Panc1 (cell line): ENCODE measurements at regions not wholly inside any gene's neighbourhood (a gene's known extent, or its start where the extent isn't known, plus 50 kb on each side); places are given as distances from the start of the nearest gene placed in this dataset.

Source experiments
- POLR2AphosphoS5 ChIP-seq: IDR thresholded peaks from 2 replicates; pipeline ENCODE4 v1.6.1; 2012; ENCODE audit warnings: mild to moderate bottlenecking, low read depth, low read length, moderate library complexity
- TCF7L2 ChIP-seq: IDR thresholded peaks from 2 replicates; pipeline ENCODE4 v1.6.1; 2011; ENCODE audit warnings: mild to moderate bottlenecking, low read depth, low read length, inconsistent platforms
- TF ChIP-seq, protein P1 (sequence below): fragments of 450-650 bp; IDR thresholded peaks from 2 replicates; pipeline ENCODE4 v1.5.1; 2017; ENCODE audit warnings: mild to moderate bottlenecking

DNA sequence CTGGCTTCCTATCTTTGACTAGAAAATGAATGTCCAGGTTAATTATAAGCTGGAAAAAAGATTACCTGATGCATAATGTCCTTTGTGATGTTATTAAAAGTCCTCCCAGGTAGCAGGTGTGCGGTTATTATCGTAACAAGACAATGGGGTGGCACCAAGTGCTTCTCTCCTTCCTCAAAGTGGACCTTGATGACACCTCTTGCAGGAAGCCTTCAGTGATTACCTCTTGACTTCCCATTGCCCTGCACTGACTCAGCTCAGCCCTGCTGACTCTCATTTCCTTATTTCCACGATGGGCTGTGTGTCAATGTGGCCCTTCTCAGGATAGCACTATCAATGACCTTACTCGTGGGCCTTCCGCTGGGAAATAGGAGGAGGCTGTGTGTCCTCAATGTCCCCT, 477.4 kb upstream of the CCL2 start:
- TF ChIP-seq, protein P1, sequence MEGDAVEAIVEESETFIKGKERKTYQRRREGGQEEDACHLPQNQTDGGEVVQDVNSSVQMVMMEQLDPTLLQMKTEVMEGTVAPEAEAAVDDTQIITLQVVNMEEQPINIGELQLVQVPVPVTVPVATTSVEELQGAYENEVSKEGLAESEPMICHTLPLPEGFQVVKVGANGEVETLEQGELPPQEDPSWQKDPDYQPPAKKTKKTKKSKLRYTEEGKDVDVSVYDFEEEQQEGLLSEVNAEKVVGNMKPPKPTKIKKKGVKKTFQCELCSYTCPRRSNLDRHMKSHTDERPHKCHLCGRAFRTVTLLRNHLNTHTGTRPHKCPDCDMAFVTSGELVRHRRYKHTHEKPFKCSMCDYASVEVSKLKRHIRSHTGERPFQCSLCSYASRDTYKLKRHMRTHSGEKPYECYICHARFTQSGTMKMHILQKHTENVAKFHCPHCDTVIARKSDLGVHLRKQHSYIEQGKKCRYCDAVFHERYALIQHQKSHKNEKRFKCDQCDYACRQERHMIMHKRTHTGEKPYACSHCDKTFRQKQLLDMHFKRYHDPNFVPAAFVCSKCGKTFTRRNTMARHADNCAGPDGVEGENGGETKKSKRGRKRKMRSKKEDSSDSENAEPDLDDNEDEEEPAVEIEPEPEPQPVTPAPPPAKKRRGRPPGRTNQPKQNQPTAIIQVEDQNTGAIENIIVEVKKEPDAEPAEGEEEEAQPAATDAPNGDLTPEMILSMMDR: no peak
- TF ChIP-seq POLR2AphosphoS5 (no peak), TCF7L2 (no peak)
